CD4-positive, alpha-beta T cell treated with Interleukin-6 for 4 hours (primary cell): ENCODE measurements at regions not wholly inside any gene's neighbourhood (a gene's known extent, or its start where the extent isn't known, plus 50 kb on each side); places are given as distances from the start of the nearest gene placed in this dataset.

Experiments
- DNase-seq: peaks from one replicate; pipeline ENCODE4 v3.0.0-alpha.2; 2020; ENCODE audit warnings: mixed read lengths

DNA sequence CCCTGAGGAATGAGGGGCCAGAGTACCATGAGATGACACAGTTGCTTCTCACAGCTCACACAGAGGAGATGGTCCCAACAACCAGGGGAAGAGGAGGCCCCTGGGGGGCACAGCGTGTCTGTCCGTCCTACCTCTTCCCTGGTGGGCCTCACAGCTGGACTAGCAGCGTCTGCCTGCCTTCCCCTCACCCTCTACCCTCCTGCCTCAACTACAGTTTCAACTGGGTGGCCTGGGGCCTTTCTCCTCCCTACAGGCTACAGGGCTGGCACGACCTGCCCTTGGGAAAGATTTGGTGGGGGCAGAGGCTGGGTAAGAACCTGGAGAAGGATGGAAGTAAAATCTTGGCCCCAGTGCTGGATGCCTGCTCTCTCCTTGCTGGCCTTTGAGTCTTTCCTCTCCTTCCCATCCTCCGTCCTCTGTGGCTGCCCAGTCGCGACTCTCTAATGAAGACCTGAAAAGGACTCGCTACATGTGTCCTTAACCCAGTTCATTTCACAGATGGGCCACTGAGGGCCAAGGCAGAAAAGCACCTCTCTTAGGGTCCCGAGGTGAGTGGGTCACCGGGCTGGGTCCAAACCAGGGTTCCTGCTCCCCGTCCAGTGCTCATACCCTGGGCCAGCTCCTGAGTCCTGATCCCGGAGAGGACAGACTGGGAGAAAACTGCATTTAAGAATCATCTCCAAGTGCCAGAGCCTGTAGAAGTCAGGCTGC, 232.5 kb downstream of the BCL11B start:
- no peak for DNase-seq

GRCh38 chr14:99040052-99040451, 231.9 kb downstream of the BCL11B start:
- DNase-seq, result no peak

GRCh38 chr14:99040711-99041110, 231.3 kb downstream of the BCL11B start:
- DNase-seq, result no peak

GRCh38 chr14:99041141-99041819, 230.7 kb downstream of the BCL11B start:
- no peak for DNase-seq

- DNase-seq, result no peak
Observed at GRCh38 chr14:99041820-99042174, 230.2 kb downstream of the BCL11B start.

DNA sequence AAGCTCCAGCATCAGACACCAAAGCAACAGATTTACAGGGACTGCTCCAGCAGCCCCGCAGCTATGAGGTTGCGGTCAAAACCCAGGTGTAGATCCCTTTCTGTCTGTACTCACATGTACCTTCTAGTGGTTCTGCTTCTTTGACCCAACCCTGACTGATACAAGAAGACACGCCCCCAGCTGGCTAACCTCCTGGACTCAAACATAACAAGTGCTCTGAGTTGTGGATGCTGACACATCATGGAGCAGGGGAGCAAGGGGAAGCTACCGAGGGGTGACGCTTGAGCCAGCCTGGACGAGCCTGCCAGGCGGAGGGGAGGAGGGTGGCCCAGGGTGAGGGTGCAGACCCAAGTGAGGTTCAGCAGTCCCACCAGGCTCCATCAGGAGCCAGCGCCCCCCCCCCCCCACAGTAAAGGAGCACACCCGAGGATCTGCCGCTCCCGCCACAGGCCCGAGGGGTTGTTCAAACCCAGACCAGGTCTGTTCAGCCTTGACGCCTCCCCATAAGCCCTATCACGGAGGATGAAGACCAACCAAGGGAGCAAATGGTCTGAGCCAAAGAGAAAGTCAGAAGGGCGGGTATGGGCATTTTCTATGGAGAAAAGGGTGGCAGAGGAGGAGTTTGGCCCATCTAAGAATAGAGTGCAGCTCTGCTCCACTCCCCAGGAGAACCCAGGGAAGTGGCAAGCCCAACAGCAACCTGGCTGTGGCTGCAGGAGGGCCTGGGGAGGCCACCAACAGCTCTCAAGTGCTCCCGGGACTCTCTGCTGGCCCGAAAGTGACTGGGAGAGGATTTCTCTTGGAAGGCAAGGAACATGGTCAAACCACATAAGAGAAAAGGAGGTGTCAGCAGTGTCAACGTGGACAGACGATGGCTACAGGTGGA, 229.4 kb downstream of the BCL11B start:
- no peak for DNase-seq

- DNase-seq, result no peak
Observed at GRCh38 chr14:99043267-99043615, 228.8 kb downstream of the BCL11B start.

GRCh38 chr14:99043756-99044155, 228.2 kb downstream of the BCL11B start:
- DNase-seq, result no peak

DNA sequence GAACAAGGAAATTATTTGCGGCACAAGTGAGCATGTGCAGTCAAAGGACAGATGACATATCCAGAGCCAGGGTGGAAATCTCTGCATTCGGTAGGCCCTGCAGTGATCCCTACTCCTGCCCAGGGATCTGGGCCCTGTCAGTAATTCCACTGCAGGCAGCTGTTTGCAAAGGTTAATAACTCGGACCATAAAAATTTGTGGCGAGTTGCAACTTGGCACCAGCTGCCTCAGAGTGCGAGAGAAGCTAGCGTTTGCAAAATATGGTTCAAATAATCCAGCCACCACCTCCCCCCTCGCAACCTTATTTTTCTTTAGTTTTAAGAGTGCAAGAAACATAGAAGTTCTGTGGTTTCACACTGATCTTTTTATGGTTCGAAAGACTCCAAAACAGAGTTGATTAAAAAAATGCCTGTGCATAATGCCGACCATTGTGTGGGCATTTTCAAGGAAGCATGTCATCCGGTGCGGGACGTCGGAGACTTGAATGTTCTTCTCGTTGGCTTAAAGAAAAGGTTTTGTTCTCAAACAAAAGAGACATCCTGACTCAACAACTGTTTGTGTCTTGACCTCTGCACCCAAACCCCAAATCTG, 224.5 kb downstream of the BCL11B start:
- DNase-seq, result no peak

DNA sequence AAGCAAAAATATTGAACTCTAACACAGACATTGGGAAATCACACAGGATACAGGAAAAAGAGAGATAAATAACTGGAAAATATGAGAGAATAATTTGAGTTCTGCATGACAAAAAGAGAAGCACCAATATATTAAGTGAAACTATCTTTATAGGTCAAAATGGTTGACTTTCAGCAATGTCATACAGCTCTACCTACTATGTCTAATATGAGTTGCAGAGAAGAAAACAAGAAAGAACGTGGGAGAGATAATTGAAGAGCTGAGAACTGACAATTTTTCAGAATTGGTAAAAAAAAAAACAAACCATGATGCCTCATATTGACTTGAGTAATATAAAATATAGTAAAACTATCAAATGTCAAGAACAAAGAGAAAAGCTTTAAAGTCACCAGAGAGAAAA, 221.7 kb downstream of the BCL11B start:
- no peak for DNase-seq

DNA sequence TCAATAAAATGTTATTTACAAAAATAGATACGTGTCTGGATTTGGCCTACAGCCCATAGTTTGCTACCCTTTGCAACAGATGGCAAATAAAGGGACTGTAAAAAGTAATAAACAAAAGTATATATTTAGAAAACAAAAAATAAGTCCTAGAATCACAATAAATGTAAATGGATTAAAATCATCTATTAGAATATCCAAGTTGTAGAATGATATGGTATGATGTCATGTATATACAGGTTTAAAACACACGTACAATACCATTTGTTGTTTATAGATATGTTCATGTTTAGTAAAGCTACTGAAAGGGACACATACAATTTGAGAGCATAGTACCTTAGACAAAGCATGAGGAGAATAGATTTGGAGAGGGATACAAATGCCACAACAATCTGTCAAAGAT, 219.5 kb downstream of the BCL11B start:
- no peak for DNase-seq

- DNase-seq, result no peak
Observed at GRCh38 chr14:99055019-99055418, 217.0 kb downstream of the BCL11B start.

DNA sequence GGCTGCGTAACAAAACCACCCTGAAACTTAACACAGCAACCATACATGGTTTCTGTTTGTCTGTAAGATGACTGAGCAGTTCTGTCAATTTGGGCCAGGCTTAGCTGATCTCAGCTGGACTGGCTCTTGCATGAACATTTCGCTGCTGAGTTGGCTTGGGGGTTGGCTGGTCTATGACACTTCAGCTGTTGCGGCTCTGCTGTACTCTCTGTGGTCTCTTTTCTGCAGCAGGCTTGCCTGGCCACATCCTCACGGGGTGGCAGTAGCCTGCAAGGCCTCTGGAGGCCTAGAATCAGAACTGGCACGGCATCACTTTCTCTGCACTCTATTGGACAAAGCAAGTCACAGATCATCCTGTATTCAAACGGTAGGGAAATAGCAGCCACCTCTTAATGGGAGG, 216.2 kb downstream of the BCL11B start:
- peak; percentile 40 for DNase-seq

DNA sequence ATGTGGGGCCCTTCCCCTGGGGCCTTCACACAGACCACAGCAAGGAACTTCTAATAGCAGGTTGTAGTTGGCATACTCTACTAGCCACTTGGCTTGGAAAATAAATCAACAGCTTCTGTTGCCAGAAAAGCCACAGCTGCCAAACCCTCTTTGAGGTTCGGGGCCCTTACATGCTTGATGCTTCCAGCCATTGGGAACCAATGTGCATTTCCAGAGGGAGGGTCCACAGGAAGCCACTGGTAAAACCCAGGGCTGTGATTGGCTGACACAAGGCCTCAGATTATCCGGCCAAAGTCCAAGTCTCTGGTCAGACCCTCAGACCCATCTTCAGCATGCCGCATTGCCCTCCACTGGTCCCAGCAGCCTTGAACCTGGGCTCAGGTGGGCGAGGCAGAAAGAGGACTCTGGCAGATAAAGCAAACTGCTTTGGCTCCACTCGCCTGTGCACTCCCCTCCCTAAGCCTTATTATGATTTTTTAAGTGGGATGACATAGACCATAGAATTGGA, 214.4 kb downstream of the BCL11B start:
- DNase-seq, result no peak

GRCh38 chr14:99058542-99058941, 213.5 kb downstream of the BCL11B start:
- DNase-seq, result no peak

DNA sequence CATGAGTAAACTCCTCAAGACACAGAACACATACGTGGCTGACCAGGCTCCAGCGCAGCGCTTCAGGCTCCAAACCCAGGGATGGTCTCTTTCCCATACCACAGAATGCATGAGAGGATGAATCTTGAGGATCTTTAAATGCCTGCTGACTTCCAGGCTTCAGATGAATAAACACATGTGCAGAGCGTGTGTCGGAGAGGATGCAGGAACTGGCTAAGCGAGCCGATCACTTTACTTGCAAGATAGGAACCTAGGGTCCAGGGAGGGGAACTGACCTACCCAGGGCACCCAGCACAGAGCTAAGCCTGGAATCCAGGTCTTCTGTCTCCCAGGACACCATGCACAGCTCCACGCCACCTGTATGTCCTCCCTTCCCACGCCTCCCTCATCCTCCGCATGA, 209.8 kb downstream of the BCL11B start:
- DNase-seq, result no peak

- DNase-seq, result no peak
Observed at GRCh38 chr14:99062772-99063418, 209.1 kb downstream of the BCL11B start.

- no peak for DNase-seq
Observed at GRCh38 chr14:99063620-99064225, 208.3 kb downstream of the BCL11B start.

DNA sequence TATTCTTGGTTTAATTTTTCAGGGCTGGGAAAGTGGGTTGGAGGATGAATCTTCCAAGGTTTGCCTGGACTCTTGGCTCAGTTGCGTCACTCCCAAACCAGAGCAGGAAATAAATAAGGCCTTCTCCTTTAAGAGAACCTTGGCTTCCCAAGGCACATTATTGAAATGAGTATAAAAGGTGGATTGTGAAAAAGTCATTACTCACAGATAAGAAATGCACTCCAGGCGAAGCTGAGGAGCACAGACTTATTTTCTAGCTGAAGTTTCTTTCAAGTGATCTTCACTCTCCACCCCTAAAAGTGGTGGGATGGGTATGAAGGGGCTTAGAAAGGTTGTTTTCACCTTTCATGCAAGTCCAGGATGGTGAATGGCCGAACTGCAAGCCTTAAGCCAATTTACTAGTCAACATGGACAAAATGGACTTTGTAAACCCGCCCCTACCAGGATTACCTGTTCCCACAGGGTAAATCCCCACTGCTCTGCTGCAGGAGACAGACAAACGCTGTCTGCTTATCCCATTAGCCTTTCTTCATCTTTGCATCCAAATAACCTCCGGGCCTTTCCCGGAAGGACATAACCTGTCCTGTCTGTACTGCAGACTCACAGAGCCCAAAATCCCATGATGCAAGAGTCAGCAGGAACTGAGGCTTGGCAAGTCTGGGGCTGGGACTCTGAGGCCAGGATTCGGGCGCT, 207.6 kb downstream of the BCL11B start:
- no peak for DNase-seq

DNA sequence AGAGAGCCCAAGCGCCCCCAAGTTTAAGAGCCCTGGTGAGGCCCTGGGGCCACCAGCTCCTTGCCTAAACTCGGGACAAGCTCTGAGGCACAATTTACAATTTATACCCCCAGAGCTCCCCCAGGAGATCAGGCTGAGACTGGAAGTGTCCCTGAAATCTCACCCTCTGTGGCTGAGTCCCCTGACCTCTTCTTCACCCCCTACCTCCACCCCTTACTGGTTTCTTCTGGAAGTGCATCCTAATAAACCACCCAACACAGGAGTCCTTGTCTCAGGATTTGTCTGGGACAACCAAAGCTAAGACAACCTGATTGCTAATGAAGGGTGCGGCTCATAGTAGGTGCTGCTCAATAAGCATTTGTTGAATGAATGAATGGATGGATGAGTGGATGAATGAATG, 206.4 kb downstream of the BCL11B start:
- no peak for DNase-seq

- no peak for DNase-seq
Observed at GRCh38 chr14:99066378-99066777, 205.6 kb downstream of the BCL11B start.
